Activated CD4-positive, CD25-positive, alpha-beta regulatory T cell (primary cell): ENCODE measurements at regions not wholly inside any gene's neighbourhood (a gene's known extent, or its start where the extent isn't known, plus 50 kb on each side); places are given as distances from the start of the nearest gene placed in this dataset.

Experiments
- DNase-seq, 4 experiments: peaks; one replicate each; lab custom pipeline; 2025; lab: John Stamatoyannopoulos, UW

GRCh38 chr2:180208841-180209240, 201.7 kb upstream of the CWC22 start:
- DNase-seq: no peak

GRCh38 chr2:180205621-180206235, 198.6 kb upstream of the CWC22 start:
- DNase-seq: no peak

GRCh38 chr2:180203972-180204371, 196.9 kb upstream of the CWC22 start:
- no peak for DNase-seq

- DNase-seq: no peak
These were observed 195.4 kb upstream of the CWC22 start for GRCh38 chr2:180202467-180202951.

- DNase-seq: no peak
These were observed 189.4 kb upstream of the CWC22 start for GRCh38 chr2:180196419-180196977.

GRCh38 chr2:180195847-180196246, 188.8 kb upstream of the CWC22 start:
- DNase-seq: no peak

GRCh38 chr2:180191432-180192124, 184.5 kb upstream of the CWC22 start:
- DNase-seq: no peak

- DNase-seq: no peak
These were observed 183.8 kb upstream of the CWC22 start for GRCh38 chr2:180190851-180191250.

GRCh38 chr2:180187611-180188010, 180.5 kb upstream of the CWC22 start:
- DNase-seq: no peak

- no peak for DNase-seq
These were observed 177.4 kb upstream of the CWC22 start for GRCh38 chr2:180184506-180184905.

GRCh38 chr2:180180511-180180910, 173.4 kb upstream of the CWC22 start:
- no peak for DNase-seq

GRCh38 chr2:180177534-180177933, 170.4 kb upstream of the CWC22 start:
- no peak for DNase-seq

GRCh38 chr2:180175736-180176135, 168.6 kb upstream of the CWC22 start:
- no peak for DNase-seq

GRCh38 chr2:180174580-180174979, 167.5 kb upstream of the CWC22 start:
- DNase-seq: no peak

GRCh38 chr2:180169474-180169873, 162.4 kb upstream of the CWC22 start:
- DNase-seq: no peak

GRCh38 chr2:180161415-180161814, 154.3 kb upstream of the CWC22 start:
- no peak for DNase-seq

- no peak for DNase-seq
These were observed 152.8 kb upstream of the CWC22 start for GRCh38 chr2:180159921-180160320.

- no peak for DNase-seq
These were observed 151.9 kb upstream of the CWC22 start for GRCh38 chr2:180158961-180159360.

GRCh38 chr2:180156651-180157050, 149.6 kb upstream of the CWC22 start:
- DNase-seq: no peak

GRCh38 chr2:180150606-180151005, 143.5 kb upstream of the CWC22 start:
- DNase-seq: no peak

- DNase-seq: no peak
These were observed 139.4 kb upstream of the CWC22 start for GRCh38 chr2:180146541-180146940.

- no peak for DNase-seq
These were observed 139.0 kb upstream of the CWC22 start for GRCh38 chr2:180146114-180146513.

GRCh38 chr2:180145163-180145562, 138.1 kb upstream of the CWC22 start:
- DNase-seq: no peak
